Heart left ventricle (tissue), 16 donors: ENCODE measurements at regions not wholly inside any gene's neighbourhood (a gene's known extent, or its start where the extent isn't known, plus 50 kb on each side); places are given as distances from the start of the nearest gene placed in this dataset.
A peak's percentile ranks its signal among the peaks of the same experiment; 100 is the strongest.

Source experiments
- ATAC-seq, 4 donors: fragments of 200-7000 bp; cut with Tn5 transposase; one replicate each; pipeline ENCODE4 v1.9.1; 2020 to 2022; ENCODE audit warnings: moderate library complexity in 4 of 4, mild to moderate bottlenecking in 3 of 4, moderate number of reproducible peaks in 1 of 4
- DNase-seq, 5 donors: peaks; one replicate each; pipeline ENCODE4 v3.0.0-alpha.2; 2020
- H3K27ac ChIP-seq, 12 donors: fragments of 200-600 bp; sonication (generic) in 4 of 12; one replicate each; pipeline versions ENCODE4 v1.5.0 to v1.8.0; 2016 to 2022; ENCODE audit warnings: mild to moderate bottlenecking in 2 of 12
- H3K27me3 ChIP-seq, 9 donors: fragments of 200-600 bp; sonication (generic) in 2 of 9; one replicate each; pipeline versions ENCODE4 v1.5.1 to v1.8.0; 2016 to 2022; ENCODE audit warnings: mild to moderate bottlenecking in 3 of 9
- H3K36me3 ChIP-seq, 9 donors: fragments of 200-600 bp; sonication (generic) in 2 of 9; one replicate each; pipeline versions ENCODE4 v1.5.0 to v1.8.0; 2018 to 2022; ENCODE audit warnings: mild to moderate bottlenecking in 2 of 9
- H3K4me1 ChIP-seq, 12 donors: fragments of 200-600 bp; sonication (generic) in 4 of 12; one replicate each; pipeline versions ENCODE4 v1.5.0 to v1.8.0; 2016 to 2022; ENCODE audit warnings: mild to moderate bottlenecking in 3 of 12
- H3K4me3 ChIP-seq, 12 donors: fragments of 200-600 bp; sonication (generic) in 4 of 12; one replicate each; pipeline versions ENCODE4 v1.5.0 to v1.8.0; 2017 to 2022; ENCODE audit warnings: mild to moderate bottlenecking in 9 of 12, moderate library complexity in 4 of 12
- H3K9me3 ChIP-seq, 12 donors: fragments of 200-600 bp; sonication (generic) in 4 of 12; one replicate each; pipeline versions ENCODE4 v1.5.0 to v1.8.0; 2016 to 2022; ENCODE audit warnings: mild to moderate bottlenecking in 1 of 12
- POLR2A ChIP-seq, 2 donors: fragments of 450-650 bp; IDR thresholded peaks; one replicate each; pipeline ENCODE4 v1.6.1; 2017; ENCODE audit warnings: antibody characterized with exemption in 2 of 2, mild to moderate bottlenecking in 2 of 2, moderate library complexity in 2 of 2
- WGBS, 4 donors: extraction: QIAGEN DNeasy Blood & Tissue Kit in 2 of 4; methylation state at CpG; one replicate each; pipeline versions ENCODE4 v1.1.5 to v1.1.7; 2013 to 2018; 5-methylcytosine and 5-hydroxymethylcytosine counted together
- intact Hi-C, 10 donors: fragments of 100-400 bp; cut with DNase I; formaldehyde crosslinking; loops; one replicate each; pipeline versions ENCODE4 v1.11.1 to v1.14.2; 2022
- TF ChIP-seq, protein P1 (sequence below), 12 donors: fragments of 200-600 bp; sonication (generic) in 4 of 12; IDR thresholded peaks; one replicate each; pipeline versions ENCODE4 v1.5.0 to v1.8.0; 2018 to 2022; ENCODE audit warnings: antibody characterized with exemption in 12 of 12, mild to moderate bottlenecking in 5 of 12
- donor health status: ischemic (EF 13 %, LVEDD 7.1; RV severe dilation, severe dysfunction).
- donor health status: healthy with polysubstance abuse.
- donor health status: DM: no; HTN: yes; CAD: no.
- donor health status: DM: no; HTN: no; CAD: no.
- donor health status: ischemic (EF 25% LVEDD 6.9; RV normal size, moderate dysfunction).
- donor health status: ischemic (EF 25% LVEDD 5.7; RV mildly dilated, moderate dysfunction).
- donor health status: healthy.
- donor health status: DM: yes; HTN: yes; CAD: no.
- donor health status: ischemic (EF 35%, LVEDD 5.7; RV mildly dilated, moderate dysfunction).
- donor health status: nonischemic (EF 11% LVEDD 7.7; RV severe dilation, severe dysfunction).
- donor health status: DM: yes; HTN: yes; CAD: no.
- donor health status: PGD.
- donor health status: ischemic (EF 29% LVEDD 5.4; RV normal size, mild dysfunction).
- donor health status: nonischemic (EF 23%, LVEDD 6.1; RV moderate dilation, normal function).

GRCh38 chr7:81637534-81637933, 132.3 kb downstream of the HGF start:
- WGBS, 4 donors, result 94 to 100% (median 96%) methylated on average over 1 of the region's 1 CpG
- no peak for TF ChIP-seq POLR2A (IDR thresholded peaks at IDR 0.05)
- TF ChIP-seq, protein P1, sequence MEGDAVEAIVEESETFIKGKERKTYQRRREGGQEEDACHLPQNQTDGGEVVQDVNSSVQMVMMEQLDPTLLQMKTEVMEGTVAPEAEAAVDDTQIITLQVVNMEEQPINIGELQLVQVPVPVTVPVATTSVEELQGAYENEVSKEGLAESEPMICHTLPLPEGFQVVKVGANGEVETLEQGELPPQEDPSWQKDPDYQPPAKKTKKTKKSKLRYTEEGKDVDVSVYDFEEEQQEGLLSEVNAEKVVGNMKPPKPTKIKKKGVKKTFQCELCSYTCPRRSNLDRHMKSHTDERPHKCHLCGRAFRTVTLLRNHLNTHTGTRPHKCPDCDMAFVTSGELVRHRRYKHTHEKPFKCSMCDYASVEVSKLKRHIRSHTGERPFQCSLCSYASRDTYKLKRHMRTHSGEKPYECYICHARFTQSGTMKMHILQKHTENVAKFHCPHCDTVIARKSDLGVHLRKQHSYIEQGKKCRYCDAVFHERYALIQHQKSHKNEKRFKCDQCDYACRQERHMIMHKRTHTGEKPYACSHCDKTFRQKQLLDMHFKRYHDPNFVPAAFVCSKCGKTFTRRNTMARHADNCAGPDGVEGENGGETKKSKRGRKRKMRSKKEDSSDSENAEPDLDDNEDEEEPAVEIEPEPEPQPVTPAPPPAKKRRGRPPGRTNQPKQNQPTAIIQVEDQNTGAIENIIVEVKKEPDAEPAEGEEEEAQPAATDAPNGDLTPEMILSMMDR (IDR thresholded peaks at IDR 0.05), result no peak
- no peaks in the 10 kb centered on the region for H3K27me3 ChIP-seq
- no peaks in the 10 kb centered on the region for H3K36me3 ChIP-seq
- peaks cover 0 to 20% (median 0%) of the 10 kb centered on the region in 12 donors for H3K9me3 ChIP-seq
- peak overlapping the region in 4 of 12 donors; percentile 5 to 65 (median 20) for H3K27ac ChIP-seq
- H3K4me3 ChIP-seq, result no peak overlapping the region
- peaks cover 0 to 9% (median 0%) of the 10 kb centered on the region in 12 donors for H3K4me1 ChIP-seq
- intact Hi-C loops, result no loop called here
- ATAC-seq (no peak), DNase-seq (no peak)

- TF ChIP-seq, protein P1 (IDR thresholded peaks at IDR 0.05), result no peak
- TF ChIP-seq POLR2A (IDR thresholded peaks at IDR 0.05), result no peak
- Histone ChIP-seq H3K9me3 (no peaks in the 10 kb centered on the region), H3K4me1 (no peaks in the 10 kb centered on the region), H3K27me3 (no peaks in the 10 kb centered on the region), H3K4me3 (no peak overlapping the region), H3K36me3 (no peaks in the 10 kb centered on the region), H3K27ac (no peak overlapping the region)
- intact Hi-C loops, result no loop called here
- no peak for ATAC-seq
- no peak for DNase-seq
- WGBS, 4 donors, result 91 to 99% (median 95%) methylated on average over 1 of the region's 1 CpG
Observed at GRCh38 chr7:81632418-81632817, 137.4 kb downstream of the HGF start.

DNA sequence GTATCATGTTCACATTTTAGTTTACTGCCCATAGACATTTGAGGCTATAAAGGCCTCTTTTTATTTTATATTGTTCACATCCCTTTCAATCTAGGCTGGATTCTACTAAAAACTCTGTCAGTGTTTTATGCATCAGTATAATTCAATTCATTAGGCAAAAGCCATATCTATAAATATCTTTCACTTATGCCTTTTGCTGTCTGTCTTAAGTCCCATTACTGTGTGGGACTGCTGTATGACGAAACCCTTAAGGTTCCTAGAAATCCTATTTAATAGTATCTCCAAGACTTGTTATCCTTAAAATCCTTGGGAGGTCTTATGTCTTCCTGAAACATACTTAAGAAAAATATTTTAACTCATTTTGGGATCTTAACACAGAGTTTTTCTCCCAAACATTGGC, 139.2 kb downstream of the HGF start:
- no peak for TF ChIP-seq POLR2A (IDR thresholded peaks at IDR 0.05)
- TF ChIP-seq, protein P1 (IDR thresholded peaks at IDR 0.05), result no peak
- intact Hi-C loops, result no loop called here

DNA sequence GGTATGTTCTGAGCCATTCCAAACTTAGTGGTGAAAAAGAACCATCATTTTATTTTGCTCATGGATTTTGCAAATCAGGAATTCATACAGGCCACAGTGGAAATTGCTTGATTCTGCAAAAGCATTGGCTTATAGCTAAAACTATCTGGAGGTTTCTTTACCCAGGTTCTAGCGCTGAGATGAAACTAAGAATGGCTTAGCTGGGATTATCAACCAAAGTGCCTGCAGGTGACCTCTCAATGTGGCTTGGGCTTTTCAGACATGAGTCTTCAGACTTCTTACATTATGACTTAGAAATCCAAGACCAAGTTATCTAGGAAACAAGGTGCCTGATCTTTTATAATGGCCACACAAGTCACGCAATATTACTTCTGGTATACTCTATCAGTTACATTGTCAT, 140.1 kb downstream of the HGF start:
- Histone ChIP-seq H3K36me3 (no peaks in the 10 kb centered on the region), H3K27me3 (no peaks in the 10 kb centered on the region), H3K4me1 (peaks cover 0 to 5% (median 0%) of the 10 kb centered on the region in 12 donors), H3K4me3 (no peak overlapping the region), H3K27ac (no peak overlapping the region), H3K9me3 (no peaks in the 10 kb centered on the region)
- WGBS, 4 donors, result 95 to 97% (median 96%) methylated on average over 2 of the region's 2 CpGs
- DNase-seq, result no peak
- intact Hi-C loops, result no loop called here
- TF ChIP-seq, protein P1 (IDR thresholded peaks at IDR 0.05), result no peak
- no peak for TF ChIP-seq POLR2A (IDR thresholded peaks at IDR 0.05)
- no peak for ATAC-seq

More for the DNA sequence above, 139.2 kb downstream of the HGF start:
- H3K27me3 ChIP-seq, result no peaks in the 10 kb centered on the region
- H3K36me3 ChIP-seq, result no peaks in the 10 kb centered on the region
- H3K4me1 ChIP-seq, result peaks cover 0 to 5% (median 0%) of the 10 kb centered on the region in 12 donors
- no peak overlapping the region for H3K4me3 ChIP-seq
- WGBS, 4 donors, result 91 to 95% (median 92%) methylated on average over 1 of the region's 1 CpG
- no peaks in the 10 kb centered on the region for H3K9me3 ChIP-seq
- ATAC-seq (no peak), DNase-seq (no peak)
- no peak overlapping the region for H3K27ac ChIP-seq
